ENCODE measurements at regions not wholly inside any gene's neighbourhood (a gene's known extent, or its start where the extent isn't known, plus 50 kb on each side); places are given as distances from the start of the nearest gene placed in this dataset.

DNA sequence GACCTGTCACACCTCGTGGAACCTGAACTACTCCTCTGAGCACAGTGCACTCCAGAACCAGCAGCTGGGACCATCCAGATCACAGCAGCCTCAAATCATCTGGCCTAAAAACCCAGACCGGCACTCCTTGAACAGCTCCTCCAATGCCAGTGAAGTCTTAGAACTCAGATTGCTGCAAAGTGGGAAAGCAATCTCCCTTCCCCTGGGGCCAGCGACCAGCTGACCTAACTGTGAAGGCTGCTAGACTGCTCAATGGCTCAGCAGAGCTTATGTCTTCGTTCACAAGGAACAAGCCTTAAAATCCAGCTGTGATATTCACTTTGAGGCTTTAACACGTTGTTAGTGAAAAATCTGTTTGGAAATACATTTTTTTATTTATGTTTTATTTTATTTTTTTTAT is 243.2 kb downstream of the ANKRD60 start:
- Histone ChIP-seq H2AFZ (ENCODE audit: low read depth, low read length, poor library complexity, severe bottlenecking) (no peak overlapping the region), H3K27me3 (ENCODE audit: insufficient read depth, low read length) (peaks cover 40% of the 10 kb centered on the region; the same call in 1 of the 2 replicates), H3K4me3 (replicated peaks in 1 of 2; ENCODE audit: low read depth in 1 of 2, low read length in 2 of 2) (no peak overlapping the region), H3K9me2 (ENCODE audit: insufficient read depth) (no peaks in the 10 kb centered on the region), H4K20me1 (ENCODE audit: insufficient read depth) (no peaks in the 10 kb centered on the region), H3K4me2 (ENCODE audit: low read length) (no peak overlapping the region), H3K4me1 (ENCODE audit: control insufficient read depth in 1 of 2, insufficient read depth in 2 of 2, low read length in 2 of 2) (no peaks in the 10 kb centered on the region), H3K36me3 (ENCODE audit: control insufficient read depth in 1 of 2, insufficient read depth in 2 of 2, low read length in 2 of 2) (no peaks in the 10 kb centered on the region), H3K79me2 (ENCODE audit: insufficient read depth, low read length) (no peaks in the 10 kb centered on the region), H3K9ac (ENCODE audit: low read length) (no peak overlapping the region), H3K9me3 (ENCODE audit: control insufficient read depth in 1 of 2, insufficient read depth in 1 of 2, low read depth in 1 of 2, low read length in 2 of 2) (no peaks in the 10 kb centered on the region), H3K27ac (ENCODE audit: low read depth, low read length) (no peak overlapping the region)
- BruUV-seq (replicated peaks): no TSS peak
- ATAC-seq (no peak), DNase-seq (ENCODE audit: low read depth, low spot score) (no peak)
- RAD21 ChIA-PET (ENCODE audit: low non-redundant PET in 1 of 2, low total read pairs in 2 of 2, uncharacterized antibody in 2 of 2, unreplicated experiment in 2 of 2): no interaction called here
- intact Hi-C loops (cut with micrococcal nuclease): no loop called here
- POLR2A ChIA-PET: no interaction called here
- CTCF ChIA-PET: no interaction called here
- TF ChIP-seq TCF7L2 (IDR thresholded peaks at IDR 0.05; ENCODE audit: borderline replicate concordance, extremely low read depth, insufficient read depth, insufficient read length) (no peak), RAD21 (IDR thresholded peaks at IDR 0.05; ENCODE audit: low read depth) (no peak), YY1 (IDR thresholded peaks at IDR 0.05; ENCODE audit: extremely low read depth, insufficient replicate concordance, low read depth, low read length) (no peak), SRF (IDR thresholded peaks at IDR 0.05; ENCODE audit: low read depth) (no peak), ZFX (IDR thresholded peaks at IDR 0.05) (no peak), CEBPB (IDR thresholded peaks at IDR 0.05; ENCODE audit: low read depth) (no peak), EGR1 (IDR thresholded peaks at IDR 0.05; ENCODE audit: low read depth) (no peak), EZH2 (IDR thresholded peaks at IDR 0.05) (no peak)
- TF ChIP-seq, protein P1, sequence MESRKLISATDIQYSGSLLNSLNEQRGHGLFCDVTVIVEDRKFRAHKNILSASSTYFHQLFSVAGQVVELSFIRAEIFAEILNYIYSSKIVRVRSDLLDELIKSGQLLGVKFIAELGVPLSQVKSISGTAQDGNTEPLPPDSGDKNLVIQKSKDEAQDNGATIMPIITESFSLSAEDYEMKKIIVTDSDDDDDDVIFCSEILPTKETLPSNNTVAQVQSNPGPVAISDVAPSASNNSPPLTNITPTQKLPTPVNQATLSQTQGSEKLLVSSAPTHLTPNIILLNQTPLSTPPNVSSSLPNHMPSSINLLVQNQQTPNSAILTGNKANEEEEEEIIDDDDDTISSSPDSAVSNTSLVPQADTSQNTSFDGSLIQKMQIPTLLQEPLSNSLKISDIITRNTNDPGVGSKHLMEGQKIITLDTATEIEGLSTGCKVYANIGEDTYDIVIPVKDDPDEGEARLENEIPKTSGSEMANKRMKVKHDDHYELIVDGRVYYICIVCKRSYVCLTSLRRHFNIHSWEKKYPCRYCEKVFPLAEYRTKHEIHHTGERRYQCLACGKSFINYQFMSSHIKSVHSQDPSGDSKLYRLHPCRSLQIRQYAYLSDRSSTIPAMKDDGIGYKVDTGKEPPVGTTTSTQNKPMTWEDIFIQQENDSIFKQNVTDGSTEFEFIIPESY (IDR thresholded peaks at IDR 0.05; ENCODE audit: extremely low read depth, insufficient replicate concordance, low read length): no peak

- ChIA-PET POLR2A (no interaction called here), RAD21 (ENCODE audit: low non-redundant PET in 1 of 2, low total read pairs in 2 of 2, uncharacterized antibody in 2 of 2, unreplicated experiment in 2 of 2) (no interaction called here), CTCF (no interaction called here)
- Histone ChIP-seq H3K4me1 (ENCODE audit: control insufficient read depth in 1 of 2, insufficient read depth in 2 of 2, low read length in 2 of 2) (no peaks in the 10 kb centered on the region), H3K4me3 (replicated peaks in 1 of 2; ENCODE audit: low read depth in 1 of 2, low read length in 2 of 2) (no peak overlapping the region), H3K4me2 (ENCODE audit: low read length) (no peak overlapping the region), H2AFZ (ENCODE audit: low read depth, low read length, poor library complexity, severe bottlenecking) (no peak overlapping the region), H3K9me2 (ENCODE audit: insufficient read depth) (no peaks in the 10 kb centered on the region), H3K27me3 (ENCODE audit: insufficient read depth, low read length) (peaks cover 39% of the 10 kb centered on the region), H3K79me2 (ENCODE audit: insufficient read depth, low read length) (no peaks in the 10 kb centered on the region), H3K27ac (ENCODE audit: low read depth, low read length) (no peak overlapping the region), H3K9me3 (ENCODE audit: control insufficient read depth in 1 of 2, insufficient read depth in 1 of 2, low read depth in 1 of 2, low read length in 2 of 2) (no peaks in the 10 kb centered on the region), H4K20me1 (ENCODE audit: insufficient read depth) (no peaks in the 10 kb centered on the region), H3K9ac (ENCODE audit: low read length) (no peak overlapping the region), H3K36me3 (ENCODE audit: control insufficient read depth in 1 of 2, insufficient read depth in 2 of 2, low read length in 2 of 2) (no peaks in the 10 kb centered on the region)
- BruUV-seq (replicated peaks): no TSS peak
- DNase-seq (ENCODE audit: low read depth, low spot score) (no peak), ATAC-seq (no peak)
- intact Hi-C loops (cut with micrococcal nuclease): no loop called here
- TF ChIP-seq EZH2phosphoT487 (IDR thresholded peaks at IDR 0.05; ENCODE audit: borderline replicate concordance) (no peak), TCF7L2 (IDR thresholded peaks at IDR 0.05; ENCODE audit: borderline replicate concordance, extremely low read depth, insufficient read depth, insufficient read length) (no peak)
These were observed 245.4 kb downstream of the ANKRD60 start for GRCh38 chr20:57983082-57983481.

All from HCT116 (cell line).